ENCODE measurements at regions not wholly inside any gene's neighbourhood (a gene's known extent, or its start where the extent isn't known, plus 50 kb on each side); places are given as distances from the start of the nearest gene placed in this dataset.

DNA sequence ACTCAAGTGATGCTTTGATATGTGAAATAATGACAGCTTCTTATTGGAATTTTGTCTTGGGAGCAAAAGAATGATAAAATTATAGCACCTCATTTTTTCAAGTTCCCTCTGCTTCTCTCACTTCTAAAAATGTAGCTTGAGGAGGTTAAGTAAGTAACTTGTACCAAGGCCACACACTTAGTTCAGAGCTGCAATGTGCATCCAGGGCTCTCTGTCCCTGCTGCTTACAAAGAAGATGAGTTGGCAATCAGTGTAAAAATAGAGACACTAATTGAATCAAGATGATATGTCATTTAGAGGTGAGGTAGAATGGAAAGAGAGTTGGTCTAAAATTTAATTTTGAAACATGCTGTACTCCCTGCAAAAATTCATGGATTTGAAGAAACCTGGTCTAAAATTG, 312.0 kb upstream of the TNP1 start:
- TF ChIP-seq, protein P1, sequence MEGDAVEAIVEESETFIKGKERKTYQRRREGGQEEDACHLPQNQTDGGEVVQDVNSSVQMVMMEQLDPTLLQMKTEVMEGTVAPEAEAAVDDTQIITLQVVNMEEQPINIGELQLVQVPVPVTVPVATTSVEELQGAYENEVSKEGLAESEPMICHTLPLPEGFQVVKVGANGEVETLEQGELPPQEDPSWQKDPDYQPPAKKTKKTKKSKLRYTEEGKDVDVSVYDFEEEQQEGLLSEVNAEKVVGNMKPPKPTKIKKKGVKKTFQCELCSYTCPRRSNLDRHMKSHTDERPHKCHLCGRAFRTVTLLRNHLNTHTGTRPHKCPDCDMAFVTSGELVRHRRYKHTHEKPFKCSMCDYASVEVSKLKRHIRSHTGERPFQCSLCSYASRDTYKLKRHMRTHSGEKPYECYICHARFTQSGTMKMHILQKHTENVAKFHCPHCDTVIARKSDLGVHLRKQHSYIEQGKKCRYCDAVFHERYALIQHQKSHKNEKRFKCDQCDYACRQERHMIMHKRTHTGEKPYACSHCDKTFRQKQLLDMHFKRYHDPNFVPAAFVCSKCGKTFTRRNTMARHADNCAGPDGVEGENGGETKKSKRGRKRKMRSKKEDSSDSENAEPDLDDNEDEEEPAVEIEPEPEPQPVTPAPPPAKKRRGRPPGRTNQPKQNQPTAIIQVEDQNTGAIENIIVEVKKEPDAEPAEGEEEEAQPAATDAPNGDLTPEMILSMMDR (IDR thresholded peaks at IDR 0.05), result no peak
- TF ChIP-seq POLR2AphosphoS5 (IDR thresholded peaks at IDR 0.05; ENCODE audit: low read depth, low read length), result no peak
- TF ChIP-seq EZH2phosphoT487 (IDR thresholded peaks at IDR 0.05; ENCODE audit: borderline replicate concordance, low read depth), result no peak
- no peak for TF ChIP-seq EP300 (IDR thresholded peaks at IDR 0.05; ENCODE audit: borderline replicate concordance in 1 of 2, low read depth in 1 of 2, low read length in 1 of 2)
- TF ChIP-seq, protein P2, sequence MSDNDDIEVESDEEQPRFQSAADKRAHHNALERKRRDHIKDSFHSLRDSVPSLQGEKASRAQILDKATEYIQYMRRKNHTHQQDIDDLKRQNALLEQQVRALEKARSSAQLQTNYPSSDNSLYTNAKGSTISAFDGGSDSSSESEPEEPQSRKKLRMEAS (IDR thresholded peaks at IDR 0.05; ENCODE audit: low read depth), result no peak
